ENCODE measurements at regions not wholly inside any gene's neighbourhood (a gene's known extent, or its start where the extent isn't known, plus 50 kb on each side); places are given as distances from the start of the nearest gene placed in this dataset.

DNA sequence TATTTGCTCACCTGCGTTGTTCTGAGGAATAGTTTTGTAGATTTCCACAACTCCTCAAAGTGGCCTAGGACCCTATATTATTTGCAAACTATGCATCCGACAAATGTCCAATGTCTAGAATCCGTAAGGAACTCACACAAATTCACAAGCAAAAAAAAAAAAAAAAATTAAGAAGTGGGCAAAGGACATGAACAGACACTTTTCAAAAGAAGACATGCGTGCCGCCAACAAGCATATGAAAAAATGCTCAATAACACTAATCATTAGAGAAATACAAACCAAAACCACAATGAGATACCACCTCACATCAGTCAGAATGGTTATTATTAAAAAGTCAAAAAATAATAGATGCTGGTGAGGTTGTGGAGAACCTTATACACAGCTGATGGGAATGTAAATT, 398.5 kb upstream of the PROK2 start:
- DNase-seq (ENCODE audit: low read depth in 1 of 2, low spot score in 2 of 2) (no peak), FAIRE-seq (no peak)
- CTCF ChIA-PET (ENCODE audit: partially characterized antibody): interaction anchor here (1.2 to 1.5 kb wide), 3 partner anchors 10 to 49 kb away, joined by 3 to 4 read pairs (median 3); no protein-coding TSS in a partner anchor
- TF ChIP-seq RFX5 (IDR thresholded peaks at IDR 0.05; ENCODE audit: borderline replicate concordance, low read depth, low read length) (no peak), CHD2 (IDR thresholded peaks at IDR 0.05; ENCODE audit: low read length) (no peak), SP4 (IDR thresholded peaks at IDR 0.05; ENCODE audit: low read length) (no peak), RXRA (IDR thresholded peaks at IDR 0.05; ENCODE audit: insufficient read depth, low read depth, low read length) (no peak), SRF (IDR thresholded peaks at IDR 0.05; ENCODE audit: low read depth, low read length) (no peak), TEAD4 (IDR thresholded peaks at IDR 0.05; ENCODE audit: low read depth, low read length) (no peak), NRF1 (IDR thresholded peaks at IDR 0.05; ENCODE audit: low read depth, low read length) (no peak), SUZ12 (IDR thresholded peaks at IDR 0.05; ENCODE audit: low read length) (no peak), POLR2AphosphoS5 (IDR thresholded peaks at IDR 0.05; ENCODE audit: low read depth, low read length) (no peak), SP1 (IDR thresholded peaks at IDR 0.05; ENCODE audit: low read depth, low read length) (no peak), TAF7 (optimal IDR thresholded peaks at IDR 0.05; ENCODE audit: borderline replicate concordance, low read depth, low read length) (no peak), ASH2L (IDR thresholded peaks at IDR 0.05; ENCODE audit: low read length) (no peak), EP300 (IDR thresholded peaks at IDR 0.05; ENCODE audit: borderline replicate concordance in 1 of 2, low read depth in 2 of 2, low read length in 2 of 2) (no peak), TBP (IDR thresholded peaks at IDR 0.05; ENCODE audit: low read depth, low read length) (no peak)
- TF ChIP-seq, protein P1, sequence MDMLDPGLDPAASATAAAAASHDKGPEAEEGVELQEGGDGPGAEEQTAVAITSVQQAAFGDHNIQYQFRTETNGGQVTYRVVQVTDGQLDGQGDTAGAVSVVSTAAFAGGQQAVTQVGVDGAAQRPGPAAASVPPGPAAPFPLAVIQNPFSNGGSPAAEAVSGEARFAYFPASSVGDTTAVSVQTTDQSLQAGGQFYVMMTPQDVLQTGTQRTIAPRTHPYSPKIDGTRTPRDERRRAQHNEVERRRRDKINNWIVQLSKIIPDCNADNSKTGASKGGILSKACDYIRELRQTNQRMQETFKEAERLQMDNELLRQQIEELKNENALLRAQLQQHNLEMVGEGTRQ (IDR thresholded peaks at IDR 0.05; ENCODE audit: low read length): no peak

More for the DNA sequence above, 398.5 kb upstream of the PROK2 start:
- Histone ChIP-seq H3K23ac (ENCODE audit: insufficient read length) (no peak overlapping the region), H2BK15ac (ENCODE audit: low read length) (no peak overlapping the region), H3K79me1 (ENCODE audit: low read depth, low read length) (no peaks in the 10 kb centered on the region), H4K8ac (ENCODE audit: extremely low read depth, insufficient read depth, low read length) (no peak overlapping the region), H3K56ac (replicated peaks; ENCODE audit: insufficient read length, low read depth, low read length) (no peak overlapping the region), H3K36me3 (ENCODE audit: control insufficient read depth in 2 of 4, insufficient read depth in 4 of 4, low read length in 3 of 4) (no peaks in the 10 kb centered on the region), H2BK20ac (ENCODE audit: low read length) (no peak overlapping the region), H2AK5ac (ENCODE audit: low read depth, low read length) (no peak overlapping the region), H2AFZ (ENCODE audit: low read length) (no peak overlapping the region), H3K4me1 (replicated peaks in 1 of 4; ENCODE audit: control insufficient read depth in 3 of 4, insufficient read depth in 4 of 4, low read length in 3 of 4) (no peaks in the 10 kb centered on the region; a peak in 1 of 7 replicates), H3K14ac (ENCODE audit: insufficient read length) (no peak overlapping the region), H3K4me3 (ENCODE audit: extremely low read depth in 1 of 4, insufficient read depth in 2 of 4, low read depth in 3 of 4, low read length in 4 of 4) (no peak overlapping the region), H3K23me2 (ENCODE audit: low read depth, low read length) (no peaks in the 10 kb centered on the region), H4K20me1 (replicated peaks in 1 of 2; ENCODE audit: control insufficient read depth in 1 of 2, insufficient read depth in 2 of 2, low read length in 2 of 2) (no peaks in the 10 kb centered on the region), H2BK120ac (replicated peaks; ENCODE audit: low read depth, low read length) (no peak overlapping the region), H4K5ac (ENCODE audit: insufficient read length, low read depth, low read length) (no peak overlapping the region), H3K4me2 (ENCODE audit: insufficient read depth in 1 of 2, low read depth in 2 of 2, low read length in 2 of 2) (no peak overlapping the region), H3K4ac (replicated peaks; ENCODE audit: insufficient read length, low read depth, low read length) (no peak overlapping the region), H3K27me3 (replicated peaks in 1 of 4; ENCODE audit: control insufficient read depth in 3 of 4, extremely low read depth in 1 of 4, insufficient read depth in 3 of 4, low read length in 3 of 4) (no peaks in the 10 kb centered on the region), H2BK12ac (ENCODE audit: low read depth, low read length) (no peak overlapping the region), H2BK5ac (ENCODE audit: low read depth, low read length) (no peak overlapping the region), H3K9ac (replicated peaks in 1 of 4; ENCODE audit: extremely low read depth in 1 of 4, low read depth in 3 of 4, low read length in 3 of 4) (no peak overlapping the region), H4K91ac (replicated peaks; ENCODE audit: insufficient read length, low read length) (no peak overlapping the region), H3K9me3 (ENCODE audit: insufficient read depth in 2 of 2, low read depth in 1 of 2, low read length in 1 of 2) (no peaks in the 10 kb centered on the region; a peak in 1 of 4 replicates), H3K27ac (ENCODE audit: low read depth, low read length) (no peak overlapping the region), H3K79me2 (ENCODE audit: control insufficient read depth in 1 of 2, insufficient read depth in 2 of 2, low read length in 2 of 2) (no peaks in the 10 kb centered on the region), H3K18ac (ENCODE audit: extremely low read depth, low read length) (no peak overlapping the region)
- POLR2A ChIA-PET (ENCODE audit: partially characterized antibody): no interaction called here
- 94% methylated on average over 5 of the region's 5 CpGs; no CpG with 5 or more reads in 1 of the 2 experiments for WGBS, 2 experiments (ENCODE audit: extremely low coverage in 1 of 2, insufficient coverage in 1 of 2, insufficient read length in 1 of 2, insufficient replicate concordance in 2 of 2, low coverage in 1 of 2, low lambda C conversion rate in 2 of 2, missing lambda C conversion rate in 1 of 2)

Measured in H1 (cell line).